Neural cell (in vitro differentiated cells): ENCODE measurements at regions not wholly inside any gene's neighbourhood (a gene's known extent, or its start where the extent isn't known, plus 50 kb on each side); places are given as distances from the start of the nearest gene placed in this dataset.

Experiments used
- CTCF ChIP-seq: fragments of 450-650 bp; IDR thresholded peaks from 2 replicates; pipeline ENCODE4 v1.5.1; 2014; ENCODE audit warnings: antibody characterized with exemption, mild to moderate bottlenecking, moderate library complexity; ENCODE audit not compliant: poor library complexity, severe bottlenecking
- EP300 ChIP-seq: fragments of 450-650 bp; conservative IDR thresholded peaks from 2 replicates; pipeline ENCODE4 v1.6.1; 2014; ENCODE audit warnings: antibody characterized with exemption, mild to moderate bottlenecking, moderate library complexity; ENCODE audit not compliant: poor library complexity, severe bottlenecking
- EZH2 ChIP-seq: fragments of 200-600, 300-800 bp; shearing (Covaris generic), sonication (generic); IDR thresholded peaks from 2 replicates; pipeline ENCODE4 v1.6.1; 2014; ENCODE audit warnings: antibody characterized with exemption, low read length, borderline replicate concordance, mild to moderate bottlenecking; ENCODE audit not compliant: insufficient read depth, poor library complexity, severe bottlenecking
- POLR2AphosphoS5 ChIP-seq: IDR thresholded peaks from 2 replicates; pipeline ENCODE4 v1.6.1; 2012
- RAD21 ChIP-seq: fragments of 450-650 bp; conservative IDR thresholded peaks from 2 replicates; pipeline ENCODE4 v1.6.1; 2014; ENCODE audit warnings: antibody characterized with exemption, mild to moderate bottlenecking, moderate library complexity
- REST ChIP-seq: IDR thresholded peaks from 2 replicates; pipeline ENCODE4 v1.6.1; 2012; ENCODE audit warnings: borderline replicate concordance
- SMC3 ChIP-seq: fragments of 450-650 bp; conservative IDR thresholded peaks from 2 replicates; pipeline ENCODE4 v1.6.1; 2014; ENCODE audit warnings: antibody characterized with exemption, mild to moderate bottlenecking, moderate library complexity; ENCODE audit not compliant: poor library complexity
- TAF1 ChIP-seq: IDR thresholded peaks from 2 replicates; pipeline ENCODE4 v1.6.1; 2012; ENCODE audit warnings: low read depth

GRCh38 chr18:44229693-44230108 is 451.0 kb upstream of the SETBP1 start:
- no peak for TF ChIP-seq CTCF
- TF ChIP-seq TAF1: no peak
- TF ChIP-seq REST: no peak
- TF ChIP-seq EP300: no peak
- no peak for TF ChIP-seq RAD21
- TF ChIP-seq EZH2: no peak
- no peak for TF ChIP-seq SMC3
- no peak for TF ChIP-seq POLR2AphosphoS5
